OCI-LY3 (cell line): ENCODE measurements at regions not wholly inside any gene's neighbourhood (a gene's known extent, or its start where the extent isn't known, plus 50 kb on each side); places are given as distances from the start of the nearest gene placed in this dataset.

ENCODE experiments used
- EZH2phosphoT487 ChIP-seq: fragments of 200-600 bp; shearing (Covaris generic); IDR thresholded peaks from 2 replicates; pipeline ENCODE4 v1.6.1; 2018; ENCODE audit warnings: antibody characterized with exemption, mixed run types, low read depth
- TF ChIP-seq, protein P1 (sequence below): fragments of 200-600, 300-600 bp; sonication (generic); IDR thresholded peaks from 2 replicates; pipeline ENCODE4 v1.5.1; 2014; ENCODE audit warnings: antibody characterized with exemption, low read length, low read depth

GRCh38 chr5:26572480-26572879, 465.9 kb downstream of the CDH9 start:
- TF ChIP-seq, protein P1, sequence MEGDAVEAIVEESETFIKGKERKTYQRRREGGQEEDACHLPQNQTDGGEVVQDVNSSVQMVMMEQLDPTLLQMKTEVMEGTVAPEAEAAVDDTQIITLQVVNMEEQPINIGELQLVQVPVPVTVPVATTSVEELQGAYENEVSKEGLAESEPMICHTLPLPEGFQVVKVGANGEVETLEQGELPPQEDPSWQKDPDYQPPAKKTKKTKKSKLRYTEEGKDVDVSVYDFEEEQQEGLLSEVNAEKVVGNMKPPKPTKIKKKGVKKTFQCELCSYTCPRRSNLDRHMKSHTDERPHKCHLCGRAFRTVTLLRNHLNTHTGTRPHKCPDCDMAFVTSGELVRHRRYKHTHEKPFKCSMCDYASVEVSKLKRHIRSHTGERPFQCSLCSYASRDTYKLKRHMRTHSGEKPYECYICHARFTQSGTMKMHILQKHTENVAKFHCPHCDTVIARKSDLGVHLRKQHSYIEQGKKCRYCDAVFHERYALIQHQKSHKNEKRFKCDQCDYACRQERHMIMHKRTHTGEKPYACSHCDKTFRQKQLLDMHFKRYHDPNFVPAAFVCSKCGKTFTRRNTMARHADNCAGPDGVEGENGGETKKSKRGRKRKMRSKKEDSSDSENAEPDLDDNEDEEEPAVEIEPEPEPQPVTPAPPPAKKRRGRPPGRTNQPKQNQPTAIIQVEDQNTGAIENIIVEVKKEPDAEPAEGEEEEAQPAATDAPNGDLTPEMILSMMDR, result no peak
- TF ChIP-seq EZH2phosphoT487, result no peak
